OCI-LY7 (cell line): ENCODE measurements at regions not wholly inside any gene's neighbourhood (a gene's known extent, or its start where the extent isn't known, plus 50 kb on each side); places are given as distances from the start of the nearest gene placed in this dataset.

Experiments used
- BruUV-seq: library from RNA; stranded (reverse); fragments of 400-500 nt; replicated peaks from 2 replicates; lab custom pipeline; 2021; lab: Mats Ljungman, UMichigan
- CTCF ChIA-PET: fragments of 300-600 bp; sonication (Branson Sonifier 250); formaldehyde crosslinking; loops from one replicate; lab custom pipeline; 2022; ENCODE audit warnings: antibody characterized with exemption; ENCODE audit not compliant: unreplicated experiment; lab: Charles Lee
- POLR2A ChIA-PET: fragments of 300-600 bp; sonication (Branson Sonifier 250); formaldehyde crosslinking; loops from one replicate; lab custom pipeline; 2022; ENCODE audit warnings: antibody characterized with exemption; lab: Charles Lee
- DNase-seq: peaks from one replicate; pipeline ENCODE4 v3.0.0-alpha.2; 2015; ENCODE audit warnings: low spot score
- H2AFZ ChIP-seq: fragments of 200-600 bp; sonication (generic), shearing (Covaris generic); 2 replicates; pipeline ENCODE4 v1.6.1; 2014; ENCODE audit warnings: mild to moderate bottlenecking, antibody characterized with exemption, low read length, moderate library complexity
- H3K27ac ChIP-seq: fragments of 200-600 bp; sonication (generic); 2 replicates; pipeline ENCODE4 v1.5.1; 2014; ENCODE audit warnings: mixed run types, low read depth, mild to moderate bottlenecking, moderate library complexity, low read length, inconsistent platforms; ENCODE audit not compliant: poor library complexity, severe bottlenecking
- H3K36me3 ChIP-seq: fragments of 200-600 bp; sonication (generic); 2 replicates; pipeline ENCODE4 v1.6.1; 2014; ENCODE audit warnings: mild to moderate bottlenecking, antibody characterized with exemption, low read length, moderate library complexity, mixed read lengths; ENCODE audit not compliant: insufficient read depth
- H3K4me1 ChIP-seq: fragments of 200-600 bp; sonication (generic); 2 replicates; pipeline ENCODE4 v1.5.1; 2014; ENCODE audit warnings: mild to moderate bottlenecking, low read length; ENCODE audit not compliant: insufficient read depth, poor library complexity, severe bottlenecking
- H3K4me2 ChIP-seq: fragments of 200-600 bp; sonication (generic); 2 replicates; pipeline ENCODE4 v1.6.1; 2014; ENCODE audit warnings: mild to moderate bottlenecking, low read length
- H3K4me3 ChIP-seq: fragments of 200-600 bp; sonication (generic); 2 replicates; pipeline ENCODE4 v1.5.1; 2014; ENCODE audit warnings: mild to moderate bottlenecking, low read depth, low read length; ENCODE audit not compliant: poor library complexity, severe bottlenecking
- H3K79me2 ChIP-seq: fragments of 200-600 bp; sonication (generic); 2 replicates; pipeline ENCODE4 v1.6.1; 2016; ENCODE audit warnings: low read depth, mild to moderate bottlenecking, low read length, moderate library complexity, mixed read lengths; ENCODE audit not compliant: insufficient read depth
- H3K9me2 ChIP-seq: fragments of 200-600 bp; sonication (generic); 2 replicates; pipeline ENCODE4 v1.6.1; 2016; ENCODE audit warnings: mild to moderate bottlenecking, low read length, mixed read lengths; ENCODE audit not compliant: insufficient read depth
- H3K9me3 ChIP-seq: fragments of 200-600 bp; sonication (generic); 2 replicates; pipeline ENCODE4 v1.6.1; 2014; ENCODE audit warnings: mild to moderate bottlenecking, mixed run types, low read length, mixed read lengths
- H4K20me1 ChIP-seq: fragments of 200-600 bp; sonication (generic); 2 replicates; pipeline ENCODE4 v1.6.1; 2014; ENCODE audit warnings: mild to moderate bottlenecking, antibody characterized with exemption, low read length, moderate library complexity, mixed read lengths; ENCODE audit not compliant: insufficient read depth
- EZH2phosphoT487 ChIP-seq: fragments of 200-600 bp; sonication (generic); IDR thresholded peaks from 2 replicates; pipeline ENCODE4 v1.6.1; 2018; ENCODE audit warnings: low read depth, borderline replicate concordance, mild to moderate bottlenecking, mixed run types, antibody characterized with exemption, low read length, moderate library complexity, mixed read lengths
- intact Hi-C: fragments of 100-400 bp; cut with micrococcal nuclease; formaldehyde crosslinking; loops from one replicate; pipeline ENCODE4 v1.10.0; 2022; ENCODE audit not compliant: unreplicated experiment
- TF ChIP-seq, protein P1 (sequence below): fragments of 200-600 bp; sonication (generic); conservative IDR thresholded peaks from 2 replicates; pipeline ENCODE4 v1.5.1; 2014; ENCODE audit warnings: mild to moderate bottlenecking, antibody characterized with exemption, low read length, moderate library complexity, mixed read lengths

- Histone ChIP-seq H3K4me2 (no peak overlapping the region), H3K27ac (no peak overlapping the region), H3K9me3 (no peaks in the 10 kb centered on the region), H3K36me3 (no peaks in the 10 kb centered on the region), H3K79me2 (no peaks in the 10 kb centered on the region), H3K4me3 (no peak overlapping the region), H3K4me1 (no peaks in the 10 kb centered on the region), H4K20me1 (no peaks in the 10 kb centered on the region), H2AFZ (no peak overlapping the region), H3K9me2 (no peaks in the 10 kb centered on the region)
- no TSS peak for BruUV-seq
- no peak for DNase-seq
- intact Hi-C loops = no loop called here
- CTCF ChIA-PET = no interaction called here
- POLR2A ChIA-PET = interaction anchor here (0.7 to 2.0 kb wide), 3 partner anchors 9 to 83 kb away, joined by 4 to 5 read pairs (median 4); no protein-coding TSS in a partner anchor
- TF ChIP-seq, protein P1, sequence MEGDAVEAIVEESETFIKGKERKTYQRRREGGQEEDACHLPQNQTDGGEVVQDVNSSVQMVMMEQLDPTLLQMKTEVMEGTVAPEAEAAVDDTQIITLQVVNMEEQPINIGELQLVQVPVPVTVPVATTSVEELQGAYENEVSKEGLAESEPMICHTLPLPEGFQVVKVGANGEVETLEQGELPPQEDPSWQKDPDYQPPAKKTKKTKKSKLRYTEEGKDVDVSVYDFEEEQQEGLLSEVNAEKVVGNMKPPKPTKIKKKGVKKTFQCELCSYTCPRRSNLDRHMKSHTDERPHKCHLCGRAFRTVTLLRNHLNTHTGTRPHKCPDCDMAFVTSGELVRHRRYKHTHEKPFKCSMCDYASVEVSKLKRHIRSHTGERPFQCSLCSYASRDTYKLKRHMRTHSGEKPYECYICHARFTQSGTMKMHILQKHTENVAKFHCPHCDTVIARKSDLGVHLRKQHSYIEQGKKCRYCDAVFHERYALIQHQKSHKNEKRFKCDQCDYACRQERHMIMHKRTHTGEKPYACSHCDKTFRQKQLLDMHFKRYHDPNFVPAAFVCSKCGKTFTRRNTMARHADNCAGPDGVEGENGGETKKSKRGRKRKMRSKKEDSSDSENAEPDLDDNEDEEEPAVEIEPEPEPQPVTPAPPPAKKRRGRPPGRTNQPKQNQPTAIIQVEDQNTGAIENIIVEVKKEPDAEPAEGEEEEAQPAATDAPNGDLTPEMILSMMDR = no peak
- no peak for TF ChIP-seq EZH2phosphoT487
Observed at GRCh38 chr13:65875031-65875430, 1355.1 kb downstream of the PCDH9 start.

- no peak for TF ChIP-seq EZH2phosphoT487
- TF ChIP-seq, protein P1 = no peak
- no peaks in the 10 kb centered on the region for H3K4me1 ChIP-seq
- no peak overlapping the region for H3K4me3 ChIP-seq
- no peak overlapping the region for H3K4me2 ChIP-seq
- H3K27ac ChIP-seq = no peak overlapping the region
- no peak overlapping the region for H2AFZ ChIP-seq
- H3K36me3 ChIP-seq = no peaks in the 10 kb centered on the region
- no peak for DNase-seq
- no peaks in the 10 kb centered on the region for H3K9me2 ChIP-seq
- POLR2A ChIA-PET = interaction anchor here (0.6 to 1.0 kb wide), 2 partner anchors 15 to 17 kb away, joined by 3 read pairs; no protein-coding TSS in a partner anchor
- no peaks in the 10 kb centered on the region for H3K79me2 ChIP-seq
- no peaks in the 10 kb centered on the region for H4K20me1 ChIP-seq
- no peaks in the 10 kb centered on the region for H3K9me3 ChIP-seq
- CTCF ChIA-PET = no interaction called here
- intact Hi-C loops = no loop called here
- BruUV-seq = no TSS peak
Observed at GRCh38 chr13:65872448-65872847, 1357.7 kb downstream of the PCDH9 start.

DNA sequence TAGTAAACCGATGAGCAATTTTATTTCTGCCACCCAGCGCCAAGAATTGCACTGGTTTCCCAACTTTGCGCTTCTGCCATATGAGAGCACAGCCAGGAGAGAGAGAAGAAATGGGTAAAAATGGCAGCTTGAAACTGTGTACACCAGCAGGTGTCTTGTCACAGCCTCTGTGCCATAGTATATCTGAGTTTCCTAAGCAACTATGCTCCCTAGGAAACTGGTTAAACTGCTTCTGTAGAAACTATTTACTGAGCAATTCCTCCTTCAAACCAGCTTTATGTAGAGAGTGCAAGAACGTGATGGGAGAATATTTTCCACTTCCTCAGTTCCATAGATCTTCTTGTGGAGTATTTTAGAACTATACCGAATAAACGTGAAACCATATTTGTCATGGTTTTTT is 1361.3 kb downstream of the PCDH9 start:
- intact Hi-C loops = no loop called here
- H3K9me2 ChIP-seq = no peaks in the 10 kb centered on the region
- no TSS peak for BruUV-seq
- H3K36me3 ChIP-seq = no peaks in the 10 kb centered on the region
- no peaks in the 10 kb centered on the region for H3K79me2 ChIP-seq
- ChIA-PET CTCF (no interaction called here), POLR2A (no interaction called here)
- no peak for TF ChIP-seq EZH2phosphoT487
- no peaks in the 10 kb centered on the region for H3K9me3 ChIP-seq
- no peak overlapping the region for H3K4me2 ChIP-seq
- no peaks in the 10 kb centered on the region for H4K20me1 ChIP-seq
- H2AFZ ChIP-seq = no peak overlapping the region
- no peak for DNase-seq
- no peaks in the 10 kb centered on the region for H3K4me1 ChIP-seq
- no peak overlapping the region for H3K4me3 ChIP-seq
- no peak overlapping the region for H3K27ac ChIP-seq
